GM12891 (cell line): ENCODE measurements at regions not wholly inside any gene's neighbourhood (a gene's known extent, or its start where the extent isn't known, plus 50 kb on each side); places are given as distances from the start of the nearest gene placed in this dataset.

Experiments used
- PAX5 ChIP-seq: IDR thresholded peaks from 2 replicates; pipeline ENCODE4 v1.6.1; 2011; ENCODE audit warnings: low read length, moderate library complexity, mild to moderate bottlenecking; ENCODE audit not compliant: insufficient read depth, severe bottlenecking
- POLR2A ChIP-seq: IDR thresholded peaks from 2 replicates; pipeline ENCODE4 v1.6.1; 2011; ENCODE audit warnings: low read depth, low read length, control low read depth
- POLR2AphosphoS5 ChIP-seq: IDR thresholded peaks from 2 replicates; pipeline ENCODE4 v1.6.1; 2011; ENCODE audit warnings: low read depth, low read length, control low read depth
- SPI1 ChIP-seq: IDR thresholded peaks from 2 replicates; pipeline ENCODE4 v1.6.1; 2011; ENCODE audit warnings: low read depth, low read length, control low read depth
- TAF1 ChIP-seq: IDR thresholded peaks from 2 replicates; pipeline ENCODE4 v1.6.1; 2011; ENCODE audit warnings: low read depth, low read length, control low read depth

DNA sequence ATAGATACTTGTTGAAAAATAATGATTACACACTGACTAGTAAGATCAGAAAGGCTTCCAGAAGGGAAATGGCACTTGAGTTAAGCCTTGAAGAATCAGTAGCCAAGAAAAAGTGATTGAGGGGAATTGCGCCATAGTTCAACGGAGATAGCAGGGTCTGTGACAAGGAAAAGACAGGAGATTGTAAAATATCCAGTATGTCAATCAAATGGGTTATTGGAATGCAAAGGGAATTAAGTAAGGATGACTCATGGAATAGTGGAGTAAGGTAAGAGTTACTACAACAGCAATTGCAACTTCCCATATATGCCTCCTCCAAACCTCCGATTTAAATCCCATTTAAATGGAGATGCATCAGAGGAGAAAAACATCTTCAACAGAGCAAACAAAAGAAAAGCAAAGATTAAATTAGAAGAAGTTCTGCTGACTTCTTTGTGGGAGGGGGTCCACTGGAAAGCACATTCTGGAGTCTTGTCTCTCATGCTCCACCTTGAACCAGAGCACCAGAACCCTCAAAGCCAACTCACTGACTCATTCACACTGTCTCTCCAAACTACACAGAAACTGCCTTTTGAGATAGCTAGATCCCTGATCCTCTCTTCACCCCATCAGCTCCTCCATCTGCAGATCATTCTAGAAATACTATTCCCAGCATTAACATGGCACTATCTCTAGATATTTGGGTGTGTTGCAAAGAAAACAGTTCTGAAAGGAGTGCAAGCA is 138.2 kb downstream of the NUAK1 start:
- no peak for TF ChIP-seq POLR2A
- TF ChIP-seq POLR2AphosphoS5: no peak
- no peak for TF ChIP-seq TAF1
- no peak for TF ChIP-seq SPI1
- TF ChIP-seq PAX5: no peak
